ENCODE measurements at regions not wholly inside any gene's neighbourhood (a gene's known extent, or its start where the extent isn't known, plus 50 kb on each side); places are given as distances from the start of the nearest gene placed in this dataset.

DNA sequence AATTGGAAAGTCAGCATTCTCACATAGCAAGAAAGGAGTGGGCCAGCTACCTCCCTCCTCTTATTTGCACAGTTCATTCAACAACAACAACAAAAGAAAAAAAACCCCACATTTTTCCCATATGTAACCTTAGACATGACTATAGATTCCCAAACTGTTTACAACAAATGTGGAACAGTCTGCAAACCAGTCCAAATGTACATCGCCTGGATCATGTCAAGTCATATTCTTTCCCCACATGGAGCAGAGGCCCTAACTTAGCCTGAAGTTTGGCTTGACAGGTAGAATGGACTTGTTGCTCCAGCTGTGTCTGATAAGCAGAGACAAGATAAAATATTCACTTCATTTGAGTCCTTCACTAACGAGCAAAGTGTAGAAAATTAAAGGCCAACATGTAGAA is 81.7 kb upstream of the COL24A1 start:
- TF ChIP-seq, protein P1, sequence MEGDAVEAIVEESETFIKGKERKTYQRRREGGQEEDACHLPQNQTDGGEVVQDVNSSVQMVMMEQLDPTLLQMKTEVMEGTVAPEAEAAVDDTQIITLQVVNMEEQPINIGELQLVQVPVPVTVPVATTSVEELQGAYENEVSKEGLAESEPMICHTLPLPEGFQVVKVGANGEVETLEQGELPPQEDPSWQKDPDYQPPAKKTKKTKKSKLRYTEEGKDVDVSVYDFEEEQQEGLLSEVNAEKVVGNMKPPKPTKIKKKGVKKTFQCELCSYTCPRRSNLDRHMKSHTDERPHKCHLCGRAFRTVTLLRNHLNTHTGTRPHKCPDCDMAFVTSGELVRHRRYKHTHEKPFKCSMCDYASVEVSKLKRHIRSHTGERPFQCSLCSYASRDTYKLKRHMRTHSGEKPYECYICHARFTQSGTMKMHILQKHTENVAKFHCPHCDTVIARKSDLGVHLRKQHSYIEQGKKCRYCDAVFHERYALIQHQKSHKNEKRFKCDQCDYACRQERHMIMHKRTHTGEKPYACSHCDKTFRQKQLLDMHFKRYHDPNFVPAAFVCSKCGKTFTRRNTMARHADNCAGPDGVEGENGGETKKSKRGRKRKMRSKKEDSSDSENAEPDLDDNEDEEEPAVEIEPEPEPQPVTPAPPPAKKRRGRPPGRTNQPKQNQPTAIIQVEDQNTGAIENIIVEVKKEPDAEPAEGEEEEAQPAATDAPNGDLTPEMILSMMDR (IDR thresholded peaks at IDR 0.05): no peak
- no peak for TF ChIP-seq EP300 (IDR thresholded peaks at IDR 0.05)
